Panc1 (cell line): ENCODE measurements at regions not wholly inside any gene's neighbourhood (a gene's known extent, or its start where the extent isn't known, plus 50 kb on each side); places are given as distances from the start of the nearest gene placed in this dataset.
A peak's percentile ranks its signal among the peaks of the same experiment; 100 is the strongest.

Source experiments
- ATAC-seq: fragments of 200-7000 bp; cut with Tn5 transposase; 2 replicates; pipeline ENCODE4 v1.9.1; 2020; ENCODE audit warnings: mild to moderate bottlenecking, moderate library complexity
- BruUV-seq: library from RNA; stranded (reverse); fragments of 400-500 nt; replicated peaks from 2 replicates; lab custom pipeline; 2021; lab: Mats Ljungman, UMichigan
- CTCF ChIA-PET: fragments of 300-600 bp; sonication (Branson Sonifier 250); formaldehyde crosslinking; loops from one replicate; lab custom pipeline; 2022; ENCODE audit warnings: antibody characterized with exemption; lab: Charles Lee
- POLR2A ChIA-PET: fragments of 300-600 bp; sonication (Branson Sonifier 250); formaldehyde crosslinking; loops from one replicate; lab custom pipeline; 2022; ENCODE audit warnings: antibody characterized with exemption; lab: Charles Lee
- DNase-seq: peaks from one replicate; pipeline ENCODE4 v3.0.0-alpha.2; 2010; ENCODE audit warnings: low read depth, low spot score
- H3K27ac ChIP-seq: 2 replicates; pipeline ENCODE4 v1.5.1; 2011; ENCODE audit warnings: mild to moderate bottlenecking, low read length, inconsistent platforms
- H3K27me3 ChIP-seq: fragments of 200-500 bp; sonication (Bioruptor generic); 2 replicates; pipeline ENCODE4 v1.6.0; 2014; ENCODE audit warnings: low read length, inconsistent platforms; ENCODE audit not compliant: control insufficient read depth, insufficient read depth
- H3K36me3 ChIP-seq: fragments of 200-500 bp; sonication (Bioruptor generic); 2 replicates; pipeline ENCODE4 v1.5.1; 2014; ENCODE audit warnings: inconsistent platforms, mild to moderate bottlenecking, low read length, moderate library complexity; ENCODE audit not compliant: control insufficient read depth, insufficient read depth
- H3K4me1 ChIP-seq: 2 replicates; pipeline ENCODE4 v1.5.1; 2011; ENCODE audit warnings: inconsistent platforms, mild to moderate bottlenecking, low read length, moderate library complexity; ENCODE audit not compliant: control insufficient read depth, insufficient read depth
- H3K4me3 ChIP-seq, 2 experiments: 2 replicates each; pipeline ENCODE4 v1.5.1; 2011 to 2012; ENCODE audit warnings: low read depth in 2 of 2, low read length in 2 of 2, mild to moderate bottlenecking in 2 of 2, inconsistent platforms in 1 of 2, moderate library complexity in 1 of 2
- H3K9me3 ChIP-seq: fragments of 200-500 bp; sonication (Bioruptor generic); 2 replicates; pipeline ENCODE4 v1.5.1; 2014; ENCODE audit warnings: low read depth, mild to moderate bottlenecking, inconsistent platforms, low read length, moderate library complexity; ENCODE audit not compliant: control insufficient read depth, insufficient read depth
- POLR2AphosphoS5 ChIP-seq: IDR thresholded peaks from 2 replicates; pipeline ENCODE4 v1.6.1; 2012; ENCODE audit warnings: mild to moderate bottlenecking, low read depth, low read length, moderate library complexity
- SIN3A ChIP-seq: IDR thresholded peaks from 2 replicates; pipeline ENCODE4 v1.6.1; 2012; ENCODE audit warnings: low read depth, mild to moderate bottlenecking, low read length, moderate library complexity, borderline replicate concordance; ENCODE audit not compliant: insufficient read depth
- TCF7L2 ChIP-seq: IDR thresholded peaks from 2 replicates; pipeline ENCODE4 v1.6.1; 2011; ENCODE audit warnings: mild to moderate bottlenecking, low read depth, low read length, inconsistent platforms
- in situ Hi-C: cut with HindIII; loops from 2 replicates; pipeline ENCODE4 v1.10.0; 2016; ENCODE audit warnings: low sequenced_read_pairs, low pct_unique_long_range_greater_than_20kb
- intact Hi-C: fragments of 100-400 bp; cut with micrococcal nuclease; formaldehyde crosslinking; loops from one replicate; pipeline ENCODE4 v1.10.0; 2022; ENCODE audit not compliant: unreplicated experiment
- TF ChIP-seq, protein P1 (sequence below), 2 experiments: IDR thresholded peaks; 2 replicates each; pipeline ENCODE4 v1.6.1; 2011 to 2012; ENCODE audit warnings: low read depth in 2 of 2, control low read depth in 1 of 2, low read length in 1 of 2, mild to moderate bottlenecking in 1 of 2, moderate library complexity in 1 of 2; ENCODE audit not compliant: insufficient read depth in 1 of 2
- TF ChIP-seq, protein P2 (sequence below): fragments of 450-650 bp; IDR thresholded peaks from 2 replicates; pipeline ENCODE4 v1.5.1; 2017; ENCODE audit warnings: mild to moderate bottlenecking

DNA sequence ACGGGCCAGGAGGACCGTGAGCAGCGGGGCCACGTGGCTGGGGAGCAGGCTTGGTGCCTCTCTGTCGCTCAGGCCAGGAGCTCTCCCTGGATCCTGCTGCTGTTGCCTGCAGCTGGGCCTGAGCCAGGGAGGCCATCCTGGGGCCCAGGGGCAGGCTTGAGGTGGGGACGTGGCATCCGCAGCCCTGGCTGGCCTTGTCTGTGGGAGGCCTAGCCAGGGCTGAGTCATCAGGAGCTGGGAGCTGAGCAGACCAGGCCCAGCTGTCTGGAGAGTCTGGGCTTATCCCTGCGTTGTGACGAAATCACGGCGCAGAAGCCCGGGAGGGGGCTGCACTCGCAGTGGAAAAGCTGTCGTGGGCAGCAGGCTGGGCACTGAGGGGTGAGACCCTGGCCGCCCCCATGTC, 138.8 kb upstream of the COL5A1 start:
- Histone ChIP-seq H3K9me3 (no peaks in the 10 kb centered on the region), H3K4me1 (no peaks in the 10 kb centered on the region), H3K4me3 (no peak overlapping the region), H3K27ac (no peak overlapping the region), H3K36me3 (no peaks in the 10 kb centered on the region), H3K27me3 (no peaks in the 10 kb centered on the region)
- ChIA-PET CTCF (no interaction called here), POLR2A (no interaction called here)
- no TSS peak for BruUV-seq
- in situ Hi-C loops, result no loop called here
- TF ChIP-seq SIN3A (no peak), TCF7L2 (no peak), POLR2AphosphoS5 (no peak)
- TF ChIP-seq, protein P1, sequence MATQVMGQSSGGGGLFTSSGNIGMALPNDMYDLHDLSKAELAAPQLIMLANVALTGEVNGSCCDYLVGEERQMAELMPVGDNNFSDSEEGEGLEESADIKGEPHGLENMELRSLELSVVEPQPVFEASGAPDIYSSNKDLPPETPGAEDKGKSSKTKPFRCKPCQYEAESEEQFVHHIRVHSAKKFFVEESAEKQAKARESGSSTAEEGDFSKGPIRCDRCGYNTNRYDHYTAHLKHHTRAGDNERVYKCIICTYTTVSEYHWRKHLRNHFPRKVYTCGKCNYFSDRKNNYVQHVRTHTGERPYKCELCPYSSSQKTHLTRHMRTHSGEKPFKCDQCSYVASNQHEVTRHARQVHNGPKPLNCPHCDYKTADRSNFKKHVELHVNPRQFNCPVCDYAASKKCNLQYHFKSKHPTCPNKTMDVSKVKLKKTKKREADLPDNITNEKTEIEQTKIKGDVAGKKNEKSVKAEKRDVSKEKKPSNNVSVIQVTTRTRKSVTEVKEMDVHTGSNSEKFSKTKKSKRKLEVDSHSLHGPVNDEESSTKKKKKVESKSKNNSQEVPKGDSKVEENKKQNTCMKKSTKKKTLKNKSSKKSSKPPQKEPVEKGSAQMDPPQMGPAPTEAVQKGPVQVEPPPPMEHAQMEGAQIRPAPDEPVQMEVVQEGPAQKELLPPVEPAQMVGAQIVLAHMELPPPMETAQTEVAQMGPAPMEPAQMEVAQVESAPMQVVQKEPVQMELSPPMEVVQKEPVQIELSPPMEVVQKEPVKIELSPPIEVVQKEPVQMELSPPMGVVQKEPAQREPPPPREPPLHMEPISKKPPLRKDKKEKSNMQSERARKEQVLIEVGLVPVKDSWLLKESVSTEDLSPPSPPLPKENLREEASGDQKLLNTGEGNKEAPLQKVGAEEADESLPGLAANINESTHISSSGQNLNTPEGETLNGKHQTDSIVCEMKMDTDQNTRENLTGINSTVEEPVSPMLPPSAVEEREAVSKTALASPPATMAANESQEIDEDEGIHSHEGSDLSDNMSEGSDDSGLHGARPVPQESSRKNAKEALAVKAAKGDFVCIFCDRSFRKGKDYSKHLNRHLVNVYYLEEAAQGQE (IDR thresholded peaks at IDR 0.05; ENCODE audit: insufficient read depth in 1 of 2, low read depth in 2 of 2, low read length in 1 of 2), result no peak
- TF ChIP-seq, protein P2, sequence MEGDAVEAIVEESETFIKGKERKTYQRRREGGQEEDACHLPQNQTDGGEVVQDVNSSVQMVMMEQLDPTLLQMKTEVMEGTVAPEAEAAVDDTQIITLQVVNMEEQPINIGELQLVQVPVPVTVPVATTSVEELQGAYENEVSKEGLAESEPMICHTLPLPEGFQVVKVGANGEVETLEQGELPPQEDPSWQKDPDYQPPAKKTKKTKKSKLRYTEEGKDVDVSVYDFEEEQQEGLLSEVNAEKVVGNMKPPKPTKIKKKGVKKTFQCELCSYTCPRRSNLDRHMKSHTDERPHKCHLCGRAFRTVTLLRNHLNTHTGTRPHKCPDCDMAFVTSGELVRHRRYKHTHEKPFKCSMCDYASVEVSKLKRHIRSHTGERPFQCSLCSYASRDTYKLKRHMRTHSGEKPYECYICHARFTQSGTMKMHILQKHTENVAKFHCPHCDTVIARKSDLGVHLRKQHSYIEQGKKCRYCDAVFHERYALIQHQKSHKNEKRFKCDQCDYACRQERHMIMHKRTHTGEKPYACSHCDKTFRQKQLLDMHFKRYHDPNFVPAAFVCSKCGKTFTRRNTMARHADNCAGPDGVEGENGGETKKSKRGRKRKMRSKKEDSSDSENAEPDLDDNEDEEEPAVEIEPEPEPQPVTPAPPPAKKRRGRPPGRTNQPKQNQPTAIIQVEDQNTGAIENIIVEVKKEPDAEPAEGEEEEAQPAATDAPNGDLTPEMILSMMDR, result no peak
- DNase-seq (no peak), ATAC-seq (peak; percentile 99)
- intact Hi-C loops, result no loop called here

DNA sequence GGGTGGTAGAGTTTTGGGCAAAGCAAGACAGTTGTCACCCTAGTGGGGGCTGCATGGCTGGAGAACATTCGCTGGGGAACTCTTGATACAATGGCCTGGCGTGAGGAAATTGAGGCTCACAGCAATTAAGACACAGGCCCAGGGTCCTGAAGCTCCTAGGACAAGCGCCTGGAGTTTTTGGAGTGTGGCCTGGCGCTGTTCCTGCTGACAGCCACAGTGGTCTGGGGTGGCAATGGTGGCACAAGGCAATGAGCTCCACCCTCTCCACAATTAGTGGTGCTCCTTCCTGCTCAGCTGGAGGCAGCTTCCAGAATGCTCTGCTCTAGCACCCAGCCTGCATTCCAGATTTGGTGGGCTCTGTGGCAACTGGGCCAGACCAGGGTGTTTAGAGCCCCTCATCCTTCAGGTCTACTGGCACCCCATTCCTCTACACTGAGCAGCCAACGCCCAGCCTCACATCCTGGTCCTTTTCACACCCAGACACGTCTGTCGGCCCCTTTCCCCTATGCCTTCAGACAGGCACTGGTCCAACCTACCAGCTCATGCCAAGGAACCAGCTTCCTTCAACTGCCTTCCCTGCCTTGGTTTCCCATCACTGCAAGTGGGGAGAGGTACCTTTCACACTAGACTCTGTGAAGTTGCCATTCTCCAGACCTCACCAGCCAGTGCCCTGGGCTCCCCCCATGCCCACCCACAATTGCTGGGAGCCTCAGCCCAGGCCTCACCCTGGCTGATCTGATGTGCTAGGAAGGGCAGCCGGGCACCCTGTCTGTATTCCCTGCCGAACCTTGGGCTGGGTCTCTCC, 138.1 kb upstream of the COL5A1 start:
- TF ChIP-seq POLR2AphosphoS5 (no peak), TCF7L2 (no peak), SIN3A (no peak)
- TF ChIP-seq, protein P2, result no peak
- TF ChIP-seq, protein P1 (IDR thresholded peaks at IDR 0.05; ENCODE audit: insufficient read depth in 1 of 2, low read depth in 2 of 2, low read length in 1 of 2), result no peak
- in situ Hi-C loops (no loop called here), intact Hi-C loops (no loop called here)
- no peak overlapping the region for H3K4me3 ChIP-seq
- H3K27me3 ChIP-seq, result no peaks in the 10 kb centered on the region
- DNase-seq, result no peak
- no peaks in the 10 kb centered on the region for H3K4me1 ChIP-seq
- CTCF ChIA-PET, result no interaction called here
- no TSS peak for BruUV-seq
- no peak overlapping the region for H3K27ac ChIP-seq
- no peaks in the 10 kb centered on the region for H3K36me3 ChIP-seq
- no peaks in the 10 kb centered on the region for H3K9me3 ChIP-seq
- ATAC-seq, result 0 out of 2 replicates have a peak, but pooled peaks have one; percentile 40
- POLR2A ChIA-PET, result no interaction called here
